ENCODE measurements at regions not wholly inside any gene's neighbourhood (a gene's known extent, or its start where the extent isn't known, plus 50 kb on each side); places are given as distances from the start of the nearest gene placed in this dataset.

DNA sequence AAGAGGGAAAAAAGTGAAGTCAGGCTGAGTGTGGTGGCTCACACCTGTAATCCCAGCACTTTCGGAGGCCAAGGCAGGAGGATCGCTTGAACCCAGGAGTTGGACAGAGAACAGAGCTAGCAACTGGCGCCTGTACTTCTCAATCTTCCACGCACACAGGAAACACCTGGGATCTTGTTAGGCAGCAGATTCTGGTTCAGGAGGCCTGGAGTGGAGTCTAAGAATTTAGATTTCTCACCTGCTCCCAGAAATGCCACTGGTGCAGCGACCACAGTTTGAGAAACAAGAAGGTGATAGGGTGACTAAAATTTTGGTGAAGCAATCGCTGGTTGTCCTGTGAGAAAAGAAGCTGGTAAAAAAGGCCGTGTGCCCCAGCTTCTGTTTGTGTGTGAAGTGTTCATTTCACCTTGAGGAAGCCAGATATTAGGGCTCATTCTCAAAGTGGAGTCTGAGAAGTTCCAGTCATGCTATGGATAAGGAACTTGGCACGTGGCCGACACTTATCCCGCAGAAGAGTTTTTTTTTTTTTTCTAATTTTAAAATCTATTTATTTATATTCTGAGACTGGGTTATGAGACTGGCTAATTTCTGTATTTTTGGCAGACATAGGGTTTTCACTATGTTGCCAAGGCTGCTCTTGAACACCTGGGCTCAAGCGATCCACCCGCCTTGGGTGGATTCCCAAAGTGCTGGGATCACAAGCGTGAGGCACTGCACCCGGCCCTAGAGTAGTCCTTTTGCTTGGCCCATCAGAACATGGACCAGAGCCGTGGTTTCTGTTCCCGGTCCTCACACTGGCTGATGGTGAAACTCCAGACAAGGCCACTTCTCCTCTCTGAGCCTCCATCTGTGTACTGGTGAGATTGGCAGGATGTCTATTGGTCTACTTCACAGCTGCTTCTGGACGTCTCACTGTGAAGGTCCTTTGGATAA, 324.6 kb upstream of the PROK2 start:
- Histone ChIP-seq H3K27me3 (ENCODE audit: low read length) (no peaks in the 10 kb centered on the region), H2AFZ (ENCODE audit: low read depth, low read length, severe bottlenecking) (no peak overlapping the region)

DNA sequence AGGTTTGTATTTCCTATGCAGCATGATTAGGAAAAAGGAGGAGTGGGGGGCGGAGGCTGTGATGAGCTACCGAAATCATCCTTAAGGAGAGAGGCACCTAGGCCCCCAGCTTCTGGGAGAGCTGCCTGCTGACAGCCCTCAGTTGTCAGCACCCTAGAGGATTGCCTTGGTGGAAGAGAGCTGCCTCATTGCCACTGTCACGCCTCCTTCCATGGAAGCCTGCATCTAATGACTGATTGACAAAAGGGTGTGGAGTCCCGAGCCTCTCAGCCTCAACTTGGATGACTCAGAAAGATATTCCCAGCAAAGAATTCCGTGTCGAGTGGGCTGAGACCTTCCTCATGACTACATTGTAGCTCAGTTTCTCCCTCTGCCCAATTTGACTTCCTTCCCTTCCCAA, 320.4 kb upstream of the PROK2 start:
- Histone ChIP-seq H3K9me3 (ENCODE audit: insufficient read depth, low read length) (no peaks in the 10 kb centered on the region), H3K27me3 (ENCODE audit: low read length) (no peaks in the 10 kb centered on the region), H3F3A (ENCODE audit: insufficient read depth) (peaks cover 16% of the 10 kb centered on the region), H3K27ac (ENCODE audit: low read depth, low read length) (no peak overlapping the region), H3K9ac (ENCODE audit: low read length) (no peak overlapping the region), H3K4me2 (ENCODE audit: low read depth, low read length, poor library complexity, severe bottlenecking) (no peak overlapping the region), H3K4me3 (ENCODE audit: insufficient read depth, low read length, poor library complexity, severe bottlenecking) (no peak overlapping the region), H4K20me1 (ENCODE audit: low read depth, low read length) (no peaks in the 10 kb centered on the region), H3K36me3 (ENCODE audit: low read length) (no peaks in the 10 kb centered on the region), H3K79me2 (ENCODE audit: insufficient read depth, low read length) (no peaks in the 10 kb centered on the region), H3K9me2 (replicated peaks; ENCODE audit: insufficient read depth, low read length) (no peaks in the 10 kb centered on the region), H2AFZ (ENCODE audit: low read depth, low read length, severe bottlenecking) (no peak overlapping the region)
- TF ChIP-seq EZH2phosphoT487 (conservative IDR thresholded peaks at IDR 0.05; ENCODE audit: low read length): no peak
- TF ChIP-seq, protein P1, sequence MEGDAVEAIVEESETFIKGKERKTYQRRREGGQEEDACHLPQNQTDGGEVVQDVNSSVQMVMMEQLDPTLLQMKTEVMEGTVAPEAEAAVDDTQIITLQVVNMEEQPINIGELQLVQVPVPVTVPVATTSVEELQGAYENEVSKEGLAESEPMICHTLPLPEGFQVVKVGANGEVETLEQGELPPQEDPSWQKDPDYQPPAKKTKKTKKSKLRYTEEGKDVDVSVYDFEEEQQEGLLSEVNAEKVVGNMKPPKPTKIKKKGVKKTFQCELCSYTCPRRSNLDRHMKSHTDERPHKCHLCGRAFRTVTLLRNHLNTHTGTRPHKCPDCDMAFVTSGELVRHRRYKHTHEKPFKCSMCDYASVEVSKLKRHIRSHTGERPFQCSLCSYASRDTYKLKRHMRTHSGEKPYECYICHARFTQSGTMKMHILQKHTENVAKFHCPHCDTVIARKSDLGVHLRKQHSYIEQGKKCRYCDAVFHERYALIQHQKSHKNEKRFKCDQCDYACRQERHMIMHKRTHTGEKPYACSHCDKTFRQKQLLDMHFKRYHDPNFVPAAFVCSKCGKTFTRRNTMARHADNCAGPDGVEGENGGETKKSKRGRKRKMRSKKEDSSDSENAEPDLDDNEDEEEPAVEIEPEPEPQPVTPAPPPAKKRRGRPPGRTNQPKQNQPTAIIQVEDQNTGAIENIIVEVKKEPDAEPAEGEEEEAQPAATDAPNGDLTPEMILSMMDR (IDR thresholded peaks at IDR 0.05; ENCODE audit: insufficient read depth, low read length, poor library complexity, severe bottlenecking): no peak

More for the DNA sequence above, 324.6 kb upstream of the PROK2 start:
- Histone ChIP-seq H3K9ac (ENCODE audit: low read length) (no peak overlapping the region), H3K9me3 (ENCODE audit: insufficient read depth, low read length) (no peaks in the 10 kb centered on the region), H3K9me2 (replicated peaks; ENCODE audit: insufficient read depth, low read length) (no peaks in the 10 kb centered on the region), H3K4me3 (ENCODE audit: insufficient read depth, low read length, poor library complexity, severe bottlenecking) (no peak overlapping the region), H4K20me1 (ENCODE audit: low read depth, low read length) (no peaks in the 10 kb centered on the region), H3F3A (ENCODE audit: insufficient read depth) (no peaks in the 10 kb centered on the region), H3K27ac (ENCODE audit: low read depth, low read length) (no peak overlapping the region), H3K4me2 (ENCODE audit: low read depth, low read length, poor library complexity, severe bottlenecking) (no peak overlapping the region), H3K36me3 (ENCODE audit: low read length) (no peaks in the 10 kb centered on the region), H3K79me2 (ENCODE audit: insufficient read depth, low read length) (no peaks in the 10 kb centered on the region)
- TF ChIP-seq, protein P1 (IDR thresholded peaks at IDR 0.05; ENCODE audit: insufficient read depth, low read length, poor library complexity, severe bottlenecking): no peak
- no peak for TF ChIP-seq EZH2phosphoT487 (conservative IDR thresholded peaks at IDR 0.05; ENCODE audit: low read length)

DNA sequence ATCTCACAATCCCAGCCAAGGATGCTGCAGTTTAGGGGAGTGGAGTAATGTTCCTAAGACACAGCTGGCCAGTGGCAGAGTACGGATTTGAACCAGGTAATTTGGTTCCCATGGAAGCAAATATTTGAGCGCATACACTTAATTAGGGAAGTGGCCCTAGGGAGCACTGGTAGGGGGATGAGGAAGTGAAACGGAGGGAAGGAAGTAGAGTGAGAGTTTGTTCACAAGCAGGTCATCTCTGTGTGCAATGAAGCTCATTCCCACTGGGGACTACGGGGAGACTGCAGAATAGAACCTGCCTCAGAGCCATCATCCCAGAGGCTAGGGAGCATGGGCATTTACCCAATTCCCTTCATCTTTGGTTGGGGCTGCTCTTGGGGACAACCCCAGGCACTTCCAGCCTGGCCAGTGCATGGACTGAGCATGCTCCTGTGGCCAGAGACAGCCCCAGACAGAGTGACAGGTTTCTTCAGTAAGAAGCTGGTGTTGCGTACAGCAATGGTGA, 317.2 kb upstream of the PROK2 start:
- peak overlapping the region; percentile 68 for H3K4me2 ChIP-seq (ENCODE audit: low read depth, low read length, poor library complexity, severe bottlenecking)
- H3K36me3 ChIP-seq (ENCODE audit: low read length): no peaks in the 10 kb centered on the region
- no peaks in the 10 kb centered on the region for H3K79me2 ChIP-seq (ENCODE audit: insufficient read depth, low read length)
- no peak overlapping the region for H2AFZ ChIP-seq (ENCODE audit: low read depth, low read length, severe bottlenecking)
- H3K9ac ChIP-seq (ENCODE audit: low read length): no peak overlapping the region
- no peaks in the 10 kb centered on the region for H3K27me3 ChIP-seq (ENCODE audit: low read length)
- H3K4me3 ChIP-seq (ENCODE audit: insufficient read depth, low read length, poor library complexity, severe bottlenecking): no peak overlapping the region
- no peaks in the 10 kb centered on the region for H4K20me1 ChIP-seq (ENCODE audit: low read depth, low read length)
- 0 out of 2 replicates have a peak overlapping the region, but pooled peaks have one; percentile 82 for H3K27ac ChIP-seq (ENCODE audit: low read depth, low read length)
- H3K9me3 ChIP-seq (ENCODE audit: insufficient read depth, low read length): no peaks in the 10 kb centered on the region
- no peaks in the 10 kb centered on the region for H3K9me2 ChIP-seq (replicated peaks; ENCODE audit: insufficient read depth, low read length)
- TF ChIP-seq EZH2phosphoT487 (conservative IDR thresholded peaks at IDR 0.05; ENCODE audit: low read length): no peak
- TF ChIP-seq, protein P1 (IDR thresholded peaks at IDR 0.05; ENCODE audit: insufficient read depth, low read length, poor library complexity, severe bottlenecking): no peak
- H3F3A ChIP-seq (ENCODE audit: insufficient read depth): peaks cover 29% of the 10 kb centered on the region

All from SU-DHL-6 (cell line).